HCT116 (cell line): ENCODE measurements at regions not wholly inside any gene's neighbourhood (a gene's known extent, or its start where the extent isn't known, plus 50 kb on each side); places are given as distances from the start of the nearest gene placed in this dataset.

Experiments
- ATAC-seq: fragments of 200-7000 bp; cut with Tn5 transposase; 2 replicates; pipeline ENCODE4 v1.9.1; 2020; ENCODE audit warnings: mild to moderate bottlenecking, moderate library complexity
- BruUV-seq: library from RNA; stranded (reverse); fragments of 400-500 nt; replicated peaks from 2 replicates; lab custom pipeline; 2021; lab: Mats Ljungman, UMichigan
- CTCF ChIA-PET: fragments of 300-600 bp; sonication (Branson Sonifier 250); formaldehyde crosslinking; loops from one replicate; lab custom pipeline; 2021; ENCODE audit warnings: antibody characterized with exemption; lab: Charles Lee
- POLR2A ChIA-PET: fragments of 300-600, 350-600 bp; sonication (Branson Sonifier 250); formaldehyde crosslinking; loops from one replicate; lab custom pipeline; 2021; ENCODE audit warnings: antibody characterized with exemption; lab: Charles Lee
- RAD21 ChIA-PET, 2 experiments: fragments of 300-600 bp; sonication (Branson Sonifier 250); formaldehyde crosslinking; loops; one replicate each; lab custom pipeline; 2023; ENCODE audit warnings: low total read pairs in 2 of 2; ENCODE audit not compliant: uncharacterized antibody in 2 of 2, unreplicated experiment in 2 of 2, low non-redundant PET in 1 of 2; lab: Charles Lee
- DNase-seq: peaks from one replicate; pipeline ENCODE4 v3.0.0-alpha.2; 2010; ENCODE audit warnings: low read depth, low spot score
- H2AFZ ChIP-seq: fragments of 200-600 bp; shearing (Covaris generic), sonication (generic); 2 replicates; pipeline ENCODE4 v1.6.1; 2017; ENCODE audit warnings: low read depth, mixed run types, mixed read lengths, antibody characterized with exemption, low read length; ENCODE audit not compliant: poor library complexity, severe bottlenecking
- H3K27ac ChIP-seq: 2 replicates; pipeline ENCODE4 v1.5.1; 2012; ENCODE audit warnings: low read depth, low read length
- H3K27me3 ChIP-seq: fragments of 200-600 bp; sonication (generic); 2 replicates; pipeline ENCODE4 v1.6.1; 2016; ENCODE audit warnings: mixed run types, low read length, mixed read lengths; ENCODE audit not compliant: insufficient read depth
- H3K36me3 ChIP-seq, 2 experiments: fragments of 200-500 bp in 1 of 2; fragments of 200-600 bp in 1 of 2; sonication (Bioruptor generic) in 1 of 2; sonication (generic) in 1 of 2; 2 replicates each; pipeline versions ENCODE4 v1.5.1 to v1.6.1; 2014 to 2016; ENCODE audit warnings: low read length in 2 of 2, inconsistent platforms in 1 of 2, mixed read lengths in 1 of 2, mixed run types in 1 of 2; ENCODE audit not compliant: insufficient read depth in 2 of 2, control insufficient read depth in 1 of 2
- H3K4me1 ChIP-seq, 2 experiments: fragments of 200-600 bp in 1 of 2; sonication (generic) in 1 of 2; 2 replicates each; pipeline versions ENCODE4 v1.5.1 to v1.6.1; 2012 to 2017; ENCODE audit warnings: low read length in 2 of 2, inconsistent platforms in 1 of 2, mild to moderate bottlenecking in 1 of 2, mixed read lengths in 1 of 2, mixed run types in 1 of 2, moderate library complexity in 1 of 2; ENCODE audit not compliant: insufficient read depth in 2 of 2, control insufficient read depth in 1 of 2
- H3K4me2 ChIP-seq: fragments of 200-600 bp; sonication (generic); 2 replicates; pipeline ENCODE4 v1.6.1; 2017; ENCODE audit warnings: mixed run types, low read length, mixed read lengths
- H3K4me3 ChIP-seq, 2 experiments: fragments of 200-600 bp in 1 of 2; sonication (generic) in 1 of 2; replicated peaks in 1 of 2; 2 replicates each; pipeline ENCODE4 v1.5.1; 2011 to 2016; ENCODE audit warnings: low read length in 2 of 2, control low read depth in 1 of 2, low read depth in 1 of 2, mild to moderate bottlenecking in 1 of 2, mixed read lengths in 1 of 2, mixed run types in 1 of 2
- H3K79me2 ChIP-seq: fragments of 200-600 bp; sonication (generic); 2 replicates; pipeline ENCODE4 v1.6.1; 2017; ENCODE audit warnings: mild to moderate bottlenecking, mixed run types, low read length, moderate library complexity, mixed read lengths; ENCODE audit not compliant: insufficient read depth
- H3K9ac ChIP-seq: fragments of 200-600 bp; sonication (generic); 2 replicates; pipeline ENCODE4 v1.6.1; 2016; ENCODE audit warnings: low read length, mixed read lengths
- H3K9me2 ChIP-seq: fragments of 200-600 bp; sonication (generic), shearing (Covaris generic); 2 replicates; pipeline ENCODE4 v1.6.1; 2017; ENCODE audit warnings: mixed run types, mild to moderate bottlenecking, moderate library complexity; ENCODE audit not compliant: insufficient read depth
- H3K9me3 ChIP-seq, 2 experiments: fragments of 200-500 bp in 1 of 2; fragments of 200-600 bp in 1 of 2; sonication (Bioruptor generic) in 1 of 2; sonication (generic) in 1 of 2; 2 replicates each; pipeline ENCODE4 v1.6.1; 2014 to 2017; ENCODE audit warnings: low read length in 2 of 2, mixed read lengths in 2 of 2, inconsistent platforms in 1 of 2, low read depth in 1 of 2, mild to moderate bottlenecking in 1 of 2, mixed run types in 1 of 2, moderate library complexity in 1 of 2; ENCODE audit not compliant: control insufficient read depth in 1 of 2, insufficient read depth in 1 of 2
- H4K20me1 ChIP-seq: fragments of 200-600 bp; sonication (generic), shearing (Covaris generic); 2 replicates; pipeline ENCODE4 v1.6.1; 2017; ENCODE audit warnings: mixed run types, mild to moderate bottlenecking, moderate library complexity; ENCODE audit not compliant: insufficient read depth
- CBX3 ChIP-seq: IDR thresholded peaks from 2 replicates; pipeline ENCODE4 v1.6.1; 2012; ENCODE audit warnings: low read depth
- ELF1 ChIP-seq: IDR thresholded peaks from 2 replicates; pipeline ENCODE4 v1.6.1; 2012; ENCODE audit warnings: low read depth, borderline replicate concordance
- EZH2 ChIP-seq: fragments of 200-600 bp; sonication (generic); IDR thresholded peaks from 2 replicates; pipeline ENCODE4 v1.6.1; 2017; ENCODE audit warnings: antibody characterized with exemption, mixed run types
- FOSL1 ChIP-seq: IDR thresholded peaks from 2 replicates; pipeline ENCODE4 v1.6.1; 2012; ENCODE audit warnings: low read depth
- TCF7L2 ChIP-seq: IDR thresholded peaks from 2 replicates; pipeline ENCODE4 v1.7.0; 2011; ENCODE audit warnings: borderline replicate concordance, inconsistent platforms; ENCODE audit not compliant: insufficient read depth, insufficient read length; ENCODE audit errors: extremely low read depth
- intact Hi-C: fragments of 100-400 bp; cut with micrococcal nuclease; formaldehyde crosslinking; loops from 2 replicates; pipeline ENCODE4 v1.10.0; 2022
- TF ChIP-seq, protein P1 (sequence below): IDR thresholded peaks from 2 replicates; pipeline ENCODE4 v1.6.1; 2011; ENCODE audit warnings: mild to moderate bottlenecking, low read length, moderate library complexity; ENCODE audit not compliant: insufficient replicate concordance; ENCODE audit errors: extremely low read depth
- TF ChIP-seq, protein P2 (sequence below): IDR thresholded peaks from 2 replicates; pipeline ENCODE4 v1.6.1; 2012

DNA sequence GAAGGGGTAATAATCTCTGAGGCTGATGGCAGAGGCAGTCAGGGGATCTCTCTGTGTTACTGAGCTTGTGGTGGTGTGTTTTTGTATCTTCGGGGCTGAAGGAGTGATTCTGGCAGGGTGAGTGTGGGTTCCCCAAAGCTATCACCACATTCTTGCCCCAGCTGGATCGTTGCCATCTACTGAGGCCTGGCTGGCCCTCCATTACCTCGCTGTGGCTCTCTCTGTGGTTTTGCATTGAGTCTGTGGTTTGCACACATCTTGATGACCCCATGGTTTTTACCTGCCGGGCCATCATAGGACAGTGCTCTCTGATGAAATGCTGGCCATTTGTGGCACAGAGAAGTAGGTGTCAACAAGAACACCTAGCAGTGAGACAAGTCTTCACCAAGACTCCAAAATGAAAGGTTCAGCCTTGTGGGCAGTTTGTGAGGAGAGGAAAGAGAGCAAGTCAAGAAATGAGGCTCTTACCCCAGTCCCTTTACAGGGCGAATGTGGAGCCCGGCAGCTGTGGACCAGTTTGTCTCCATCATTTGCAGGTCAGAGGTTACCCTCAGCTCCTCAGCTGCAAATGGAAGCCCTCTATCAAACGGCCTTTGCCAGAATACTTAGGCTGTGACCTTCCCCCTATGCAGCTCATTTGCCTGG lies 69.0 kb upstream of the NPAS1 start:
- H3K36me3 ChIP-seq = no peaks in the 10 kb centered on the region; a peak in 1 of 4 replicates
- peak overlapping the region; percentile 6; the same call in 1 of the 2 replicates for H3K9ac ChIP-seq
- ChIA-PET CTCF (interaction anchor here (1.2 kb wide), 1 partner anchor 40 kb away, joined by 3 read pairs; no protein-coding TSS in a partner anchor), RAD21 (no interaction called here), POLR2A (no interaction called here)
- no peaks in the 10 kb centered on the region for H3K27me3 ChIP-seq
- no peak for DNase-seq
- TF ChIP-seq, protein P1, sequence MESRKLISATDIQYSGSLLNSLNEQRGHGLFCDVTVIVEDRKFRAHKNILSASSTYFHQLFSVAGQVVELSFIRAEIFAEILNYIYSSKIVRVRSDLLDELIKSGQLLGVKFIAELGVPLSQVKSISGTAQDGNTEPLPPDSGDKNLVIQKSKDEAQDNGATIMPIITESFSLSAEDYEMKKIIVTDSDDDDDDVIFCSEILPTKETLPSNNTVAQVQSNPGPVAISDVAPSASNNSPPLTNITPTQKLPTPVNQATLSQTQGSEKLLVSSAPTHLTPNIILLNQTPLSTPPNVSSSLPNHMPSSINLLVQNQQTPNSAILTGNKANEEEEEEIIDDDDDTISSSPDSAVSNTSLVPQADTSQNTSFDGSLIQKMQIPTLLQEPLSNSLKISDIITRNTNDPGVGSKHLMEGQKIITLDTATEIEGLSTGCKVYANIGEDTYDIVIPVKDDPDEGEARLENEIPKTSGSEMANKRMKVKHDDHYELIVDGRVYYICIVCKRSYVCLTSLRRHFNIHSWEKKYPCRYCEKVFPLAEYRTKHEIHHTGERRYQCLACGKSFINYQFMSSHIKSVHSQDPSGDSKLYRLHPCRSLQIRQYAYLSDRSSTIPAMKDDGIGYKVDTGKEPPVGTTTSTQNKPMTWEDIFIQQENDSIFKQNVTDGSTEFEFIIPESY = no peak
- TF ChIP-seq ELF1 = no peak
- no peak for TF ChIP-seq TCF7L2
- no peak for TF ChIP-seq EZH2
- TF ChIP-seq, protein P2, sequence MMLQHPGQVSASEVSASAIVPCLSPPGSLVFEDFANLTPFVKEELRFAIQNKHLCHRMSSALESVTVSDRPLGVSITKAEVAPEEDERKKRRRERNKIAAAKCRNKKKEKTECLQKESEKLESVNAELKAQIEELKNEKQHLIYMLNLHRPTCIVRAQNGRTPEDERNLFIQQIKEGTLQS = no peak
- TF ChIP-seq FOSL1 = no peak
- TF ChIP-seq CBX3 = no peak
- no peaks in the 10 kb centered on the region for H3K9me3 ChIP-seq
- H3K27ac ChIP-seq = peak overlapping the region; percentile 19; the same call in 1 of the 2 replicates
- no TSS peak for BruUV-seq
- no peaks in the 10 kb centered on the region for H4K20me1 ChIP-seq
- H3K4me1 ChIP-seq = peaks cover 11 to 35% of the 10 kb centered on the region in 2 experiments
- intact Hi-C loops = no loop called here
- no peaks in the 10 kb centered on the region for H3K9me2 ChIP-seq
- peaks cover 59% of the 10 kb centered on the region for H3K79me2 ChIP-seq
- H3K4me3 ChIP-seq = peak overlapping the region in 1 of 2 experiments; percentile 36; a peak in 2 of 4 replicates
- H3K4me2 ChIP-seq = peak overlapping the region; percentile 68
- H2AFZ ChIP-seq = no peak overlapping the region
- peak; percentile 18; the same call in 1 of the 2 replicates for ATAC-seq
